GM19239 (cell line): ENCODE measurements at regions not wholly inside any gene's neighbourhood (a gene's known extent, or its start where the extent isn't known, plus 50 kb on each side); places are given as distances from the start of the nearest gene placed in this dataset.

Experiments used
- DNase-seq: peaks from one replicate; pipeline ENCODE4 v3.0.0; 2011; ENCODE audit warnings: low spot score; ENCODE audit not compliant: insufficient read length
- FAIRE-seq: peaks from 2 replicates; lab custom pipeline; 2011; peaks lifted over from hg19 to GRCh38; lab: Jason Lieb, UNC

- FAIRE-seq (peak; percentile 33), DNase-seq (no peak)
These were observed 60.3 kb downstream of the SEC61B start for GRCh38 chr9:99282406-99282805.

- no peak for FAIRE-seq
- no peak for DNase-seq
These were observed 63.9 kb downstream of the SEC61B start for GRCh38 chr9:99285965-99286364.

GRCh38 chr9:99286536-99286935 lies 64.5 kb downstream of the SEC61B start:
- DNase-seq = no peak
- no peak for FAIRE-seq

- FAIRE-seq (no peak), DNase-seq (no peak)
These were observed 65.6 kb downstream of the SEC61B start for GRCh38 chr9:99287641-99288040.

GRCh38 chr9:99288830-99289229 lies 66.7 kb downstream of the SEC61B start:
- no peak for DNase-seq
- FAIRE-seq = no peak

GRCh38 chr9:99294850-99295461 lies 72.9 kb downstream of the SEC61B start:
- FAIRE-seq (no peak), DNase-seq (no peak)

GRCh38 chr9:99296291-99296951 lies 74.3 kb downstream of the SEC61B start:
- FAIRE-seq = no peak
- no peak for DNase-seq

- no peak for FAIRE-seq
These were observed 76.5 kb downstream of the SEC61B start for GRCh38 chr9:99298614-99299013.

GRCh38 chr9:99299211-99300102 lies 77.4 kb downstream of the SEC61B start:
- FAIRE-seq (no peak), DNase-seq (no peak)

More at GRCh38 chr9:99298614-99299013, 76.5 kb downstream of the SEC61B start:
- no peak for DNase-seq

GRCh38 chr9:99300103-99300439 lies 78.0 kb downstream of the SEC61B start:
- DNase-seq (no peak), FAIRE-seq (no peak)

GRCh38 chr9:99300603-99301002 lies 78.5 kb downstream of the SEC61B start:
- FAIRE-seq (no peak), DNase-seq (no peak)

- FAIRE-seq (no peak), DNase-seq (no peak)
These were observed 81.1 kb downstream of the SEC61B start for GRCh38 chr9:99303177-99303576.

- DNase-seq (no peak), FAIRE-seq (no peak)
These were observed 83.0 kb downstream of the SEC61B start for GRCh38 chr9:99305124-99305523.

- FAIRE-seq = no peak
- no peak for DNase-seq
These were observed 84.0 kb downstream of the SEC61B start for GRCh38 chr9:99305820-99306811.

GRCh38 chr9:99307851-99308250 lies 85.8 kb downstream of the SEC61B start:
- FAIRE-seq (no peak), DNase-seq (no peak)

- DNase-seq (no peak), FAIRE-seq (no peak)
These were observed 87.3 kb downstream of the SEC61B start for GRCh38 chr9:99309141-99309939.

GRCh38 chr9:99312736-99313135 lies 90.7 kb downstream of the SEC61B start:
- DNase-seq (no peak), FAIRE-seq (no peak)

GRCh38 chr9:99319048-99319447 lies 97.0 kb downstream of the SEC61B start:
- no peak for DNase-seq
- no peak for FAIRE-seq

GRCh38 chr9:99322299-99322698 lies 100.2 kb downstream of the SEC61B start:
- DNase-seq = no peak
- no peak for FAIRE-seq
